H1 (cell line): ENCODE measurements at regions not wholly inside any gene's neighbourhood (a gene's known extent, or its start where the extent isn't known, plus 50 kb on each side); places are given as distances from the start of the nearest gene placed in this dataset.

Experiments
- CTCF ChIA-PET: fragments of 300-600 bp; sonication (Branson Sonifier 250); formaldehyde crosslinking; loops from one replicate; lab custom pipeline; 2021; ENCODE audit not compliant: partially characterized antibody; lab: Charles Lee
- POLR2A ChIA-PET: fragments of 300-600 bp; sonication (Branson Sonifier 250); formaldehyde crosslinking; loops from one replicate; lab custom pipeline; 2021; ENCODE audit warnings: inconsistent platforms; ENCODE audit not compliant: partially characterized antibody; lab: Charles Lee
- DNase-seq, 2 experiments: peaks; one replicate each; pipeline versions ENCODE4 v3.0.0 to v3.0.0-alpha.2; 2010 to 2022; ENCODE audit warnings: low spot score in 2 of 2, low read depth in 1 of 2, mixed read lengths in 1 of 2
- FAIRE-seq: peaks from 2 replicates; lab custom pipeline; 2011; peaks lifted over from hg19 to GRCh38; lab: Jason Lieb, UNC
- H2AFZ ChIP-seq: 2 replicates; pipeline ENCODE4 v1.8.1; 2012; ENCODE audit warnings: low read length, inconsistent platforms
- H2AK5ac ChIP-seq: 2 replicates; pipeline ENCODE4 v1.6.1; 2013; ENCODE audit warnings: low read depth, low read length
- H2BK120ac ChIP-seq: replicated peaks from 2 replicates; pipeline ENCODE3; 2013; ENCODE audit warnings: low read depth, low read length, inconsistent platforms
- H2BK12ac ChIP-seq: 2 replicates; pipeline ENCODE4 v1.6.1; 2013; ENCODE audit warnings: low read depth, low read length
- H2BK15ac ChIP-seq: 2 replicates; pipeline ENCODE4 v1.6.1; 2013; ENCODE audit warnings: low read length
- H2BK20ac ChIP-seq: 2 replicates; pipeline ENCODE4 v1.6.1; 2013; ENCODE audit warnings: low read length
- H2BK5ac ChIP-seq: 2 replicates; pipeline ENCODE4 v1.6.1; 2013; ENCODE audit warnings: low read depth, low read length
- H3K14ac ChIP-seq: 2 replicates; pipeline ENCODE4 v1.6.1; 2013; ENCODE audit warnings: inconsistent platforms; ENCODE audit not compliant: insufficient read length
- H3K18ac ChIP-seq: 2 replicates; pipeline ENCODE4 v1.6.1; 2013; ENCODE audit warnings: low read length; ENCODE audit errors: extremely low read depth
- H3K23ac ChIP-seq: 2 replicates; pipeline ENCODE4 v1.6.1; 2013; ENCODE audit warnings: inconsistent platforms; ENCODE audit not compliant: insufficient read length
- H3K23me2 ChIP-seq: 2 replicates; pipeline ENCODE4 v1.6.1; 2013; ENCODE audit warnings: low read depth, low read length
- H3K27ac ChIP-seq: 2 replicates; pipeline ENCODE4 v1.6.1; 2011; ENCODE audit warnings: low read depth, low read length, inconsistent platforms
- H3K27me3 ChIP-seq, 4 experiments: replicated peaks in 1 of 4; 1 replicate in 1 of 4; 2 replicates in 3 of 4; pipeline versions ENCODE4 v1.6.1 to v1.8.1; 2011 to 2013; ENCODE audit warnings: low read length in 3 of 4, mild to moderate bottlenecking in 3 of 4, inconsistent platforms in 2 of 4, mixed read lengths in 2 of 4, moderate library complexity in 1 of 4; ENCODE audit not compliant: control insufficient read depth in 3 of 4, insufficient read depth in 3 of 4; ENCODE audit errors: extremely low read depth in 1 of 4
- H3K36me3 ChIP-seq, 4 experiments: 2 replicates each; pipeline versions ENCODE4 v1.6.1 to v1.8.1; 2011 to 2013; ENCODE audit warnings: mild to moderate bottlenecking in 4 of 4, low read length in 3 of 4, moderate library complexity in 2 of 4, control low read depth in 1 of 4, inconsistent platforms in 1 of 4; ENCODE audit not compliant: insufficient read depth in 4 of 4, control insufficient read depth in 2 of 4
- H3K4ac ChIP-seq: replicated peaks from 2 replicates; pipeline ENCODE3; 2013; ENCODE audit warnings: low read length, low read depth, mixed read lengths, inconsistent platforms; ENCODE audit not compliant: insufficient read length
- H3K4me1 ChIP-seq, 4 experiments: replicated peaks in 1 of 4; 1 replicate in 1 of 4; 2 replicates in 3 of 4; pipeline versions ENCODE4 v1.6.1 to v1.8.1; 2011 to 2013; ENCODE audit warnings: low read length in 3 of 4, inconsistent platforms in 2 of 4, mixed read lengths in 1 of 4; ENCODE audit not compliant: insufficient read depth in 4 of 4, control insufficient read depth in 3 of 4
- H3K4me2 ChIP-seq, 2 experiments: 2 replicates each; pipeline versions ENCODE4 v1.6.1 to v1.8.1; 2011 to 2013; ENCODE audit warnings: low read depth in 2 of 2, low read length in 2 of 2, control low read depth in 1 of 2, inconsistent platforms in 1 of 2, mild to moderate bottlenecking in 1 of 2; ENCODE audit not compliant: insufficient read depth in 1 of 2
- H3K4me3 ChIP-seq, 4 experiments: fragments of 200-600, 300-600 bp in 1 of 4; sonication (generic), shearing (Covaris generic), sonication (Bioruptor Twin) in 1 of 4; 2 replicates each; pipeline versions ENCODE4 v1.5.1 to v1.8.1; 2011 to 2016; ENCODE audit warnings: low read length in 4 of 4, low read depth in 3 of 4, control low read depth in 2 of 4, inconsistent platforms in 2 of 4, mild to moderate bottlenecking in 2 of 4, mixed read lengths in 1 of 4, moderate library complexity in 1 of 4; ENCODE audit not compliant: insufficient read depth in 2 of 4; ENCODE audit errors: extremely low read depth in 1 of 4
- H3K56ac ChIP-seq: replicated peaks from 2 replicates; pipeline ENCODE3; 2013; ENCODE audit warnings: low read depth, mild to moderate bottlenecking, mixed read lengths, low read length, inconsistent platforms; ENCODE audit not compliant: insufficient read length
- H3K79me1 ChIP-seq: 2 replicates; pipeline ENCODE4 v1.6.1; 2013; ENCODE audit warnings: low read depth, low read length, control low read depth
- H3K79me2 ChIP-seq, 2 experiments: 2 replicates each; pipeline versions ENCODE4 v1.6.1 to v1.8.1; 2012 to 2013; ENCODE audit warnings: low read length in 2 of 2, mild to moderate bottlenecking in 2 of 2, inconsistent platforms in 1 of 2; ENCODE audit not compliant: insufficient read depth in 2 of 2, control insufficient read depth in 1 of 2
- H3K9ac ChIP-seq, 4 experiments: replicated peaks in 1 of 4; 1 replicate in 1 of 4; 2 replicates in 3 of 4; pipeline versions ENCODE4 v1.6.1 to v1.8.1; 2011 to 2013; ENCODE audit warnings: low read depth in 3 of 4, low read length in 3 of 4, control low read depth in 2 of 4, mild to moderate bottlenecking in 2 of 4, moderate library complexity in 2 of 4, inconsistent platforms in 1 of 4; ENCODE audit errors: extremely low read depth in 1 of 4
- H3K9me3 ChIP-seq, 2 experiments: 2 replicates each; pipeline versions ENCODE4 v1.6.1 to v1.8.1; 2012 to 2013; ENCODE audit warnings: mild to moderate bottlenecking in 2 of 2, moderate library complexity in 2 of 2, control low read depth in 1 of 2, inconsistent platforms in 1 of 2, low read depth in 1 of 2, low read length in 1 of 2, mixed read lengths in 1 of 2; ENCODE audit not compliant: insufficient read depth in 2 of 2
- H4K20me1 ChIP-seq, 2 experiments: replicated peaks in 1 of 2; 2 replicates each; pipeline versions ENCODE3 to v1.8.1; 2011 to 2013; ENCODE audit warnings: inconsistent platforms in 2 of 2, low read length in 2 of 2, mild to moderate bottlenecking in 1 of 2; ENCODE audit not compliant: insufficient read depth in 2 of 2, control insufficient read depth in 1 of 2
- H4K5ac ChIP-seq: 2 replicates; pipeline ENCODE4 v1.6.1; 2013; ENCODE audit warnings: low read length, low read depth, mixed read lengths, inconsistent platforms; ENCODE audit not compliant: insufficient read length
- H4K8ac ChIP-seq: 2 replicates; pipeline ENCODE4 v1.8.0; 2013; ENCODE audit warnings: mild to moderate bottlenecking, moderate library complexity, low read length, inconsistent platforms; ENCODE audit not compliant: insufficient read depth; ENCODE audit errors: extremely low read depth
- H4K91ac ChIP-seq: replicated peaks from 2 replicates; pipeline ENCODE3; 2013; ENCODE audit warnings: low read length, mixed read lengths, inconsistent platforms; ENCODE audit not compliant: insufficient read length
- EZH2 ChIP-seq: fragments of 200-600 bp; sonication (generic); IDR thresholded peaks from 2 replicates; pipeline ENCODE4 v1.7.1; 2012; ENCODE audit warnings: low read depth, mild to moderate bottlenecking, moderate library complexity, low read length, inconsistent platforms; ENCODE audit not compliant: severe bottlenecking
- GTF2F1 ChIP-seq: IDR thresholded peaks from 2 replicates; pipeline ENCODE4 v1.6.1; 2012; ENCODE audit warnings: low read depth, low read length, improper control_type of control experiment, borderline replicate concordance
- MAFK ChIP-seq: IDR thresholded peaks from 2 replicates; pipeline ENCODE4 v1.6.1; 2012; ENCODE audit warnings: low read depth, mild to moderate bottlenecking, improper control_type of control experiment, low read length
- NANOG ChIP-seq: IDR thresholded peaks from 2 replicates; pipeline ENCODE4 v1.6.1; 2011; ENCODE audit warnings: low read length, low read depth, mild to moderate bottlenecking, inconsistent platforms; ENCODE audit not compliant: insufficient read depth, poor library complexity, severe bottlenecking
- TAF1 ChIP-seq: IDR thresholded peaks from 2 replicates; pipeline ENCODE4 v1.6.1; 2011; ENCODE audit warnings: mild to moderate bottlenecking, low read depth, low read length
- TCF12 ChIP-seq: IDR thresholded peaks from 2 replicates; pipeline ENCODE4 v1.6.1; 2011; ENCODE audit warnings: low read depth, mild to moderate bottlenecking, low read length
- WGBS, 2 experiments: shearing (Covaris generic) in 1 of 2; methylation state at CpG; one replicate each; pipeline versions ENCODE4 v1.1.6 to v1.1.7; 2013 to 2015; ENCODE audit warnings: low lambda C conversion rate in 2 of 2, mixed read lengths in 2 of 2, inconsistent platforms in 1 of 2, low coverage in 1 of 2, missing lambda C conversion rate in 1 of 2; ENCODE audit not compliant: insufficient replicate concordance in 2 of 2, insufficient coverage in 1 of 2, insufficient read length in 1 of 2; ENCODE audit errors: extremely low coverage in 1 of 2, missing lambda C conversion rate in 1 of 2; 5-methylcytosine and 5-hydroxymethylcytosine counted together

DNA sequence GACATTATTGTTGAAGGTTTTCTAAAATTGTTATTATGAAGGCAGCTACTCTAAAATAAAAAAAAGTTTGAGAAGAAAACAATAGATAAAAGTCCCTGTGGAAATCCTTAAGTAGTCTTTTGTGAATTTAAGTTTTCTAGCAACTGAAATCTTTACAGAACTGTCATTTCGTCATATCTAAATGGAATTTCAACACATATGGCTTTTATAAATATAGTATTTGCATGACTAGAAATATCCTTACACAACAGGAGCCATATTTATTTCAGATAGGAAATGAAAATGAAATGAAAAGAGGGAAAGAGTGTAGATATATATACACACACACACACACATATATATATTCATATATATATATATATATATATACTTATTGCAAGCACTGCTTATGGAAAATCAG, 204.7 kb upstream of the RGS18 start:
- H2BK5ac ChIP-seq: no peak overlapping the region
- no peak overlapping the region for H3K4me2 ChIP-seq
- H3K23me2 ChIP-seq: no peaks in the 10 kb centered on the region
- no peak overlapping the region for H2BK15ac ChIP-seq
- no peak overlapping the region for H2AK5ac ChIP-seq
- no peak overlapping the region for H2BK20ac ChIP-seq
- no peak overlapping the region for H4K5ac ChIP-seq
- H3K14ac ChIP-seq: no peak overlapping the region
- H4K20me1 ChIP-seq: no peaks in the 10 kb centered on the region
- H3K27ac ChIP-seq: no peak overlapping the region
- H4K8ac ChIP-seq: no peak overlapping the region
- no peak overlapping the region for H2AFZ ChIP-seq
- no peak overlapping the region for H4K91ac ChIP-seq
- H3K56ac ChIP-seq: no peak overlapping the region
- no peak overlapping the region for H3K4ac ChIP-seq
- DNase-seq: no peak
- no peaks in the 10 kb centered on the region for H3K9me3 ChIP-seq
- CTCF ChIA-PET: no interaction called here
- POLR2A ChIA-PET: no interaction called here
- no peak overlapping the region for H2BK12ac ChIP-seq
- no peak overlapping the region for H3K23ac ChIP-seq
- no peaks in the 10 kb centered on the region for H3K36me3 ChIP-seq
- no peaks in the 10 kb centered on the region for H3K79me1 ChIP-seq
- no peak for FAIRE-seq
- no peak overlapping the region for H3K18ac ChIP-seq
- no peaks in the 10 kb centered on the region for H3K79me2 ChIP-seq
- no peaks in the 10 kb centered on the region for H3K4me1 ChIP-seq
- H2BK120ac ChIP-seq: no peak overlapping the region
- TF ChIP-seq TCF12 (no peak), NANOG (no peak), EZH2 (no peak), TAF1 (no peak), MAFK (no peak), GTF2F1 (no peak)
- WGBS, 2 experiments: 80% methylated on average over 1 of the region's 1 CpG; no CpG with 5 or more reads in 1 of the 2 experiments
- H3K27me3 ChIP-seq: no peaks in the 10 kb centered on the region
- H3K9ac ChIP-seq: no peak overlapping the region
- no peak overlapping the region for H3K4me3 ChIP-seq
